IMR-90 (cell line): ENCODE measurements at regions not wholly inside any gene's neighbourhood (a gene's known extent, or its start where the extent isn't known, plus 50 kb on each side); places are given as distances from the start of the nearest gene placed in this dataset.

Source experiments
- ATAC-seq: fragments of 200-7000 bp; cut with Tn5 transposase; 2 replicates; pipeline ENCODE4 v1.9.1; 2020; ENCODE audit warnings: low read depth, mild to moderate bottlenecking, moderate library complexity
- BruUV-seq: library from RNA; stranded (reverse); fragments of 400-500 nt; replicated peaks from 2 replicates; lab custom pipeline; 2021; lab: Mats Ljungman, UMichigan
- CTCF ChIA-PET: fragments of 300-600 bp; formaldehyde crosslinking; extraction: SDS; loops from one replicate; lab custom pipeline; 2021; ENCODE audit warnings: antibody characterized with exemption; lab: Yijun Ruan, JAX
- POLR2A ChIA-PET: fragments of 300-600 bp; sonication (Branson Sonifier 250); formaldehyde crosslinking; loops from one replicate; lab custom pipeline; 2022; ENCODE audit warnings: antibody characterized with exemption; ENCODE audit not compliant: unreplicated experiment; lab: Charles Lee
- DNase-seq: peaks from one replicate; pipeline ENCODE4 v3.0.0; 2013
- H2AFZ ChIP-seq: replicated peaks from 2 replicates; pipeline ENCODE3; 2013; ENCODE audit warnings: low read length, mild to moderate bottlenecking; ENCODE audit not compliant: poor library complexity
- H2AK5ac ChIP-seq: 2 replicates; pipeline ENCODE4 v1.6.1; 2013; ENCODE audit warnings: low read depth, low read length, inconsistent platforms
- H2AK9ac ChIP-seq: replicated peaks from 2 replicates; pipeline ENCODE3; 2013; ENCODE audit warnings: mild to moderate bottlenecking, low read depth, low read length, moderate library complexity; ENCODE audit not compliant: poor library complexity
- H2BK120ac ChIP-seq: 2 replicates; pipeline ENCODE4 v1.6.1; 2013; ENCODE audit warnings: low read depth, low read length, inconsistent platforms
- H2BK15ac ChIP-seq: 3 replicates; pipeline ENCODE4 v1.6.1; 2013; ENCODE audit warnings: low read depth, low read length, inconsistent platforms
- H2BK20ac ChIP-seq: 2 replicates; pipeline ENCODE4 v1.6.1; 2013; ENCODE audit warnings: low read depth, mild to moderate bottlenecking, inconsistent platforms, low read length, moderate library complexity
- H2BK5ac ChIP-seq: 2 replicates; pipeline ENCODE4 v1.6.1; 2013; ENCODE audit warnings: mild to moderate bottlenecking, low read depth, low read length, inconsistent platforms; ENCODE audit not compliant: poor library complexity, severe bottlenecking
- H3K14ac ChIP-seq: replicated peaks from 2 replicates; pipeline ENCODE4 v1.6.1; 2013; ENCODE audit warnings: low read depth, low read length, inconsistent platforms
- H3K18ac ChIP-seq: 2 replicates; pipeline ENCODE4 v1.6.1; 2013; ENCODE audit warnings: low read depth, low read length, control low read depth
- H3K23ac ChIP-seq: 2 replicates; pipeline ENCODE4 v1.6.1; 2013; ENCODE audit warnings: low read depth, low read length, inconsistent platforms
- H3K27ac ChIP-seq: 2 replicates; pipeline ENCODE4 v1.5.1; 2013; ENCODE audit warnings: mild to moderate bottlenecking, control low read depth, low read length; ENCODE audit not compliant: insufficient read depth
- H3K27me3 ChIP-seq: 2 replicates; pipeline ENCODE4 v1.6.1; 2013; ENCODE audit warnings: low read length; ENCODE audit not compliant: control insufficient read depth, insufficient read depth
- H3K36me3 ChIP-seq: 2 replicates; pipeline ENCODE4 v1.6.1; 2013; ENCODE audit warnings: low read length, mixed read lengths; ENCODE audit not compliant: control insufficient read depth, insufficient read depth
- H3K4ac ChIP-seq: 2 replicates; pipeline ENCODE4 v1.6.1; 2013; ENCODE audit warnings: low read depth, low read length, inconsistent platforms
- H3K4me1 ChIP-seq: 2 replicates; pipeline ENCODE4 v1.6.1; 2013; ENCODE audit warnings: low read length, mixed read lengths; ENCODE audit not compliant: control insufficient read depth, insufficient read depth
- H3K4me2 ChIP-seq: 2 replicates; pipeline ENCODE4 v1.6.1; 2013; ENCODE audit warnings: low read depth, mild to moderate bottlenecking, control low read depth, low read length, moderate library complexity
- H3K4me3 ChIP-seq: 2 replicates; pipeline ENCODE4 v1.5.1; 2013; ENCODE audit warnings: low read depth, mild to moderate bottlenecking, control low read depth, low read length, moderate library complexity; ENCODE audit not compliant: insufficient read depth
- H3K56ac ChIP-seq: 2 replicates; pipeline ENCODE4 v1.6.1; 2013; ENCODE audit warnings: low read length, inconsistent platforms; ENCODE audit not compliant: insufficient read depth; ENCODE audit errors: extremely low read depth
- H3K79me1 ChIP-seq, 2 experiments: 2 replicates each; pipeline ENCODE4 v1.6.1; 2013; ENCODE audit warnings: low read length in 2 of 2, inconsistent platforms in 1 of 2, low read depth in 1 of 2
- H3K9ac ChIP-seq: 2 replicates; pipeline ENCODE4 v1.6.1; 2013; ENCODE audit warnings: low read depth, low read length, control low read depth
- H3K9me1 ChIP-seq: 2 replicates; pipeline ENCODE4 v1.6.1; 2013; ENCODE audit warnings: low read length, inconsistent platforms; ENCODE audit not compliant: insufficient read depth
- H3K9me3 ChIP-seq: 2 replicates; pipeline ENCODE4 v1.6.1; 2013; ENCODE audit warnings: low read length; ENCODE audit not compliant: control insufficient read depth, insufficient read depth
- H4K20me1 ChIP-seq: 2 replicates; pipeline ENCODE4 v1.6.1; 2013; ENCODE audit warnings: low read length, inconsistent platforms; ENCODE audit not compliant: insufficient read depth
- H4K5ac ChIP-seq: 2 replicates; pipeline ENCODE4 v1.6.1; 2013; ENCODE audit warnings: mild to moderate bottlenecking, low read depth, low read length, control low read depth
- H4K8ac ChIP-seq, 2 experiments: 2 replicates each; pipeline ENCODE4 v1.6.1; 2013; ENCODE audit warnings: low read depth in 2 of 2, low read length in 2 of 2, control low read depth in 1 of 2, inconsistent platforms in 1 of 2
- H4K91ac ChIP-seq: 2 replicates; pipeline ENCODE4 v1.6.1; 2013; ENCODE audit warnings: low read depth, low read length, inconsistent platforms; ENCODE audit not compliant: insufficient read depth
- BHLHE40 ChIP-seq: fragments of 150-350 bp; IDR thresholded peaks from 2 replicates; pipeline ENCODE4 v1.6.1; 2016; ENCODE audit warnings: mild to moderate bottlenecking, low read depth, low read length
- CHD1 ChIP-seq: IDR thresholded peaks from 2 replicates; pipeline ENCODE4 v1.6.1; 2012; ENCODE audit warnings: low read depth, low read length, improper control_type of control experiment
- MAFK ChIP-seq: IDR thresholded peaks from 2 replicates; pipeline ENCODE4 v1.6.1; 2012; ENCODE audit warnings: low read depth, low read length, improper control_type of control experiment
- MAZ ChIP-seq: IDR thresholded peaks from 2 replicates; pipeline ENCODE4 v1.6.1; 2012; ENCODE audit warnings: low read depth, mild to moderate bottlenecking, low read length, improper control_type of control experiment, moderate library complexity, borderline replicate concordance
- MXI1 ChIP-seq: IDR thresholded peaks from 2 replicates; pipeline ENCODE4 v1.6.1; 2012; ENCODE audit warnings: low read depth, mild to moderate bottlenecking, low read length, moderate library complexity, borderline replicate concordance
- NFE2L2 ChIP-seq: fragments of 150-350 bp; IDR thresholded peaks from 2 replicates; pipeline ENCODE4 v1.6.1; 2016; ENCODE audit warnings: low read depth, mild to moderate bottlenecking, low read length
- RAD21 ChIP-seq: IDR thresholded peaks from 2 replicates; pipeline ENCODE4 v1.6.1; 2012; ENCODE audit warnings: low read length, improper control_type of control experiment
- RCOR1 ChIP-seq: IDR thresholded peaks from 2 replicates; pipeline ENCODE4 v1.6.1; 2012; ENCODE audit warnings: mild to moderate bottlenecking, low read length, improper control_type of control experiment; ENCODE audit not compliant: insufficient replicate concordance
- RFX5 ChIP-seq: IDR thresholded peaks from 2 replicates; pipeline ENCODE4 v1.8.0; 2012; ENCODE audit warnings: low read depth, mild to moderate bottlenecking, low read length, moderate library complexity
- SMC3 ChIP-seq: fragments of 150-350 bp; IDR thresholded peaks from 2 replicates; pipeline ENCODE4 v1.6.1; 2016; ENCODE audit warnings: low read depth, mild to moderate bottlenecking, antibody characterized with exemption, low read length, moderate library complexity
- WGBS, 2 experiments: methylation state at CpG; one replicate each; pipeline versions ENCODE4 v1.1.5 to v1.1.7; 2013; ENCODE audit warnings: missing lambda C conversion rate in 2 of 2; ENCODE audit not compliant: insufficient read length in 1 of 2; ENCODE audit errors: extremely low coverage in 2 of 2; 5-methylcytosine and 5-hydroxymethylcytosine counted together
- dilution Hi-C: fragments of 300-500 bp; cut with HindIII; formaldehyde crosslinking; loops from one replicate; pipeline ENCODE4 v1.14.3; 2018; ENCODE audit warnings: low sequenced_read_pairs; ENCODE audit not compliant: unreplicated experiment
- in situ Hi-C: fragments of 300-500 bp; cut with MboI; formaldehyde crosslinking; loops from 3 replicates; pipeline ENCODE4 v1.14.3; 2019; ENCODE audit warnings: low sequenced_read_pairs, inconsistent platforms, mixed read lengths
- intact Hi-C: fragments of 100-400 bp; cut with micrococcal nuclease; formaldehyde crosslinking; loops from 2 replicates; pipeline ENCODE4 v1.10.0; 2022
- TF ChIP-seq, protein P1 (sequence below): fragments of 150-350 bp; IDR thresholded peaks from 2 replicates; pipeline ENCODE4 v1.6.1; 2017; ENCODE audit warnings: mild to moderate bottlenecking, antibody characterized with exemption, low read length, low read depth
- TF ChIP-seq, protein P2 (sequence below): conservative IDR thresholded peaks from 2 replicates; pipeline ENCODE4 v1.5.1; 2012; ENCODE audit warnings: mild to moderate bottlenecking, low read depth, low read length, improper control_type of control experiment

DNA sequence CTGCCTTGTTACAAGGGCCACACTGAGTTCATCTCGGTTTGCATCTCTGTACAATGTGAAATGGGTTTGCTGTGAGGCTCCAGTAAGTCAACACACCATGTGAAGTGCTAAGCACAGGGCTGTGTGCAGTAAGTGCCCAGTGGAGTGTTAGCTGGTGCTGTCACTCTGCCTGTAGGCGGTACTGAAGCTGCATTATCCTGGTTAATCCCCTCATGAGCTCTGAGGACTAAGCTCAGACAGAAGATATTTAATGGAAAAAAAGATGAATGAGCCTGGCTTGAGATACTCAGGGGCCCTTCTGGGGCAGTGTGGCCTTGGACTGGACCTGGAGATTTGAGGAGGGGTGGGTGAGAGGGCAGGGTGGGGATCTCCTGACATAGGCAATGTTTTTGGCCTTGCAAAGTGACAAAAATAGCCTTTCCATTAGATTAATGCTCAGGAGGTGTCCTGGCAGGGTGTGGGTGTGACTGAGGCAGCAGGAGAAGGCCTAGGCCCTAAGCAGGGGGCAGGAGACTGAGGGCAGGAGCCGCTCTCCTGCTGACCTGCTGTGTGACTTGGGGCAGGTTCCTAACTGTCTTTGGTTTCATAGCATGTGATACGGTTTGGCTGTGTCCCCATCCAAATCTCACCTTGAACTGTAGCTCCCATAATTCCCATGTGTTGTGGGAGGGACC, 570.5 kb downstream of the PTPRU start:
- Histone ChIP-seq H3K27me3 (peaks cover 2% of the 10 kb centered on the region; the same call in 1 of the 2 replicates), H3K4me2 (no peak overlapping the region), H2AFZ (peak overlapping the region; percentile 23), H2BK120ac (no peak overlapping the region), H3K79me1 (no peaks in the 10 kb centered on the region), H3K9me3 (no peaks in the 10 kb centered on the region), H3K4me1 (no peaks in the 10 kb centered on the region), H2AK9ac (no peak overlapping the region), H4K5ac (no peak overlapping the region), H3K18ac (no peak overlapping the region), H2BK20ac (no peak overlapping the region), H2AK5ac (no peak overlapping the region), H3K9me1 (0 out of 2 replicates have a peak, but pooled peaks cover 3% of the 10 kb centered on the region), H3K56ac (no peak overlapping the region), H3K23ac (no peak overlapping the region), H2BK15ac (no peak overlapping the region), H2BK5ac (no peak overlapping the region), H4K20me1 (no peaks in the 10 kb centered on the region; the same call in 1 of the 2 replicates), H3K4me3 (no peak overlapping the region), H3K36me3 (no peaks in the 10 kb centered on the region), H3K27ac (no peak overlapping the region), H3K14ac (no peak overlapping the region), H3K9ac (no peak overlapping the region), H3K4ac (no peak overlapping the region), H4K91ac (no peak overlapping the region), H4K8ac (no peak overlapping the region)
- dilution Hi-C loops (no loop called here), in situ Hi-C loops (no loop called here), intact Hi-C loops (no loop called here)
- BruUV-seq: no TSS peak
- WGBS, 2 experiments: 60% methylated on average over 1 of the region's 4 CpGs; no CpG with 5 or more reads in 1 of the 2 experiments
- no peak for ATAC-seq
- no peak for TF ChIP-seq CHD1
- TF ChIP-seq MAFK: no peak
- TF ChIP-seq, protein P1, sequence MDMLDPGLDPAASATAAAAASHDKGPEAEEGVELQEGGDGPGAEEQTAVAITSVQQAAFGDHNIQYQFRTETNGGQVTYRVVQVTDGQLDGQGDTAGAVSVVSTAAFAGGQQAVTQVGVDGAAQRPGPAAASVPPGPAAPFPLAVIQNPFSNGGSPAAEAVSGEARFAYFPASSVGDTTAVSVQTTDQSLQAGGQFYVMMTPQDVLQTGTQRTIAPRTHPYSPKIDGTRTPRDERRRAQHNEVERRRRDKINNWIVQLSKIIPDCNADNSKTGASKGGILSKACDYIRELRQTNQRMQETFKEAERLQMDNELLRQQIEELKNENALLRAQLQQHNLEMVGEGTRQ: no peak
- no peak for TF ChIP-seq MXI1
- no peak for TF ChIP-seq NFE2L2
- TF ChIP-seq RFX5: no peak
- no peak for TF ChIP-seq MAZ
- no peak for TF ChIP-seq RCOR1
- TF ChIP-seq BHLHE40: no peak
- TF ChIP-seq RAD21: no peak
- TF ChIP-seq SMC3: no peak
- TF ChIP-seq, protein P2, sequence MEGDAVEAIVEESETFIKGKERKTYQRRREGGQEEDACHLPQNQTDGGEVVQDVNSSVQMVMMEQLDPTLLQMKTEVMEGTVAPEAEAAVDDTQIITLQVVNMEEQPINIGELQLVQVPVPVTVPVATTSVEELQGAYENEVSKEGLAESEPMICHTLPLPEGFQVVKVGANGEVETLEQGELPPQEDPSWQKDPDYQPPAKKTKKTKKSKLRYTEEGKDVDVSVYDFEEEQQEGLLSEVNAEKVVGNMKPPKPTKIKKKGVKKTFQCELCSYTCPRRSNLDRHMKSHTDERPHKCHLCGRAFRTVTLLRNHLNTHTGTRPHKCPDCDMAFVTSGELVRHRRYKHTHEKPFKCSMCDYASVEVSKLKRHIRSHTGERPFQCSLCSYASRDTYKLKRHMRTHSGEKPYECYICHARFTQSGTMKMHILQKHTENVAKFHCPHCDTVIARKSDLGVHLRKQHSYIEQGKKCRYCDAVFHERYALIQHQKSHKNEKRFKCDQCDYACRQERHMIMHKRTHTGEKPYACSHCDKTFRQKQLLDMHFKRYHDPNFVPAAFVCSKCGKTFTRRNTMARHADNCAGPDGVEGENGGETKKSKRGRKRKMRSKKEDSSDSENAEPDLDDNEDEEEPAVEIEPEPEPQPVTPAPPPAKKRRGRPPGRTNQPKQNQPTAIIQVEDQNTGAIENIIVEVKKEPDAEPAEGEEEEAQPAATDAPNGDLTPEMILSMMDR: no peak
- POLR2A ChIA-PET: no interaction called here
- no peak for DNase-seq
- CTCF ChIA-PET: interaction anchor here (1.9 kb wide), 1 partner anchor 14 kb away, joined by 5 read pairs; no protein-coding TSS in a partner anchor
